ENCODE measurements at regions not wholly inside any gene's neighbourhood (a gene's known extent, or its start where the extent isn't known, plus 50 kb on each side); places are given as distances from the start of the nearest gene placed in this dataset.

DNA sequence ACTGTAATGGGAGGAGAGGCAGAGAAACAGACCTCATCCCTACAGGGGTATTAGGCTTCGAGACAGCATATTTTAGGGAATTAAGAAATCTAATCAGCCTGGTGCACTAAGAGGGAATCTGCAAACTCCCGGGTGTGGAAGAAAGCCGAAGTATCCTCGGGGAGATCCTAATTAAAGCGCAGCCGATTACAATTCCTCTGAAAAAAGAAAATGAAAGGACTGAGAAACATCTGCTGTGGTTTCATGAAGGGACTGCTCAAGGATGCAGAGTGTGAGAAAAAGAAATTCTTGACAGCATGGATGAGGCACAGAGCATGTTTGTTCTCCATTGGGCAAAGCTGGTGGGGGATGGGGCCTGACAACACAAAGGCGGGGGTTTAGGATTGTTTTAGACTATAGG, 290.0 kb upstream of the LARGE1 start:
- TF ChIP-seq POLR2A (IDR thresholded peaks at IDR 0.05): no peak
- TF ChIP-seq, protein P1, sequence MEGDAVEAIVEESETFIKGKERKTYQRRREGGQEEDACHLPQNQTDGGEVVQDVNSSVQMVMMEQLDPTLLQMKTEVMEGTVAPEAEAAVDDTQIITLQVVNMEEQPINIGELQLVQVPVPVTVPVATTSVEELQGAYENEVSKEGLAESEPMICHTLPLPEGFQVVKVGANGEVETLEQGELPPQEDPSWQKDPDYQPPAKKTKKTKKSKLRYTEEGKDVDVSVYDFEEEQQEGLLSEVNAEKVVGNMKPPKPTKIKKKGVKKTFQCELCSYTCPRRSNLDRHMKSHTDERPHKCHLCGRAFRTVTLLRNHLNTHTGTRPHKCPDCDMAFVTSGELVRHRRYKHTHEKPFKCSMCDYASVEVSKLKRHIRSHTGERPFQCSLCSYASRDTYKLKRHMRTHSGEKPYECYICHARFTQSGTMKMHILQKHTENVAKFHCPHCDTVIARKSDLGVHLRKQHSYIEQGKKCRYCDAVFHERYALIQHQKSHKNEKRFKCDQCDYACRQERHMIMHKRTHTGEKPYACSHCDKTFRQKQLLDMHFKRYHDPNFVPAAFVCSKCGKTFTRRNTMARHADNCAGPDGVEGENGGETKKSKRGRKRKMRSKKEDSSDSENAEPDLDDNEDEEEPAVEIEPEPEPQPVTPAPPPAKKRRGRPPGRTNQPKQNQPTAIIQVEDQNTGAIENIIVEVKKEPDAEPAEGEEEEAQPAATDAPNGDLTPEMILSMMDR (IDR thresholded peaks at IDR 0.05): no peak

Measured in ovary (tissue), 3 donors.